H9 (cell line): ENCODE measurements at regions not wholly inside any gene's neighbourhood (a gene's known extent, or its start where the extent isn't known, plus 50 kb on each side); places are given as distances from the start of the nearest gene placed in this dataset.

Source experiments
- DNase-seq: peaks from one replicate; pipeline ENCODE4 v3.0.0-alpha.2; 2017
- H2AFZ ChIP-seq: one replicate; pipeline ENCODE4 v1.6.1; 2013; ENCODE audit warnings: mild to moderate bottlenecking, low read length, control low read depth, moderate library complexity
- H2AK5ac ChIP-seq: 2 replicates; pipeline ENCODE4 v1.6.1; 2013; ENCODE audit warnings: low read length, control low read depth, mixed read lengths; ENCODE audit not compliant: insufficient read length
- H2BK120ac ChIP-seq: one replicate; pipeline ENCODE4 v1.6.1; 2013; ENCODE audit warnings: low read depth, mild to moderate bottlenecking, low read length, control low read depth, inconsistent platforms; ENCODE audit not compliant: poor library complexity, severe bottlenecking
- H2BK12ac ChIP-seq: 2 replicates; pipeline ENCODE4 v1.6.1; 2013; ENCODE audit warnings: low read length, control low read depth, mixed read lengths, low read depth; ENCODE audit not compliant: insufficient read length
- H2BK15ac ChIP-seq: 2 replicates; pipeline ENCODE4 v1.6.1; 2013; ENCODE audit warnings: low read depth, low read length, control low read depth
- H2BK20ac ChIP-seq: one replicate; pipeline ENCODE4 v1.6.1; 2013; ENCODE audit warnings: low read depth, mild to moderate bottlenecking, low read length, control low read depth, inconsistent platforms; ENCODE audit not compliant: poor library complexity, severe bottlenecking
- H2BK5ac ChIP-seq: 2 replicates; pipeline ENCODE4 v1.6.1; 2013; ENCODE audit warnings: low read length, control low read depth, mixed read lengths; ENCODE audit not compliant: insufficient read length
- H3K14ac ChIP-seq: 2 replicates; pipeline ENCODE4 v1.6.1; 2013; ENCODE audit warnings: low read length, control low read depth; ENCODE audit not compliant: insufficient read depth
- H3K18ac ChIP-seq: 2 replicates; pipeline ENCODE4 v1.6.1; 2013; ENCODE audit warnings: low read depth, mild to moderate bottlenecking, mixed read lengths, low read length, control low read depth; ENCODE audit not compliant: insufficient read length
- H3K23ac ChIP-seq: 2 replicates; pipeline ENCODE4 v1.6.1; 2013; ENCODE audit warnings: low read length, control low read depth, mixed read lengths, low read depth; ENCODE audit not compliant: insufficient read length
- H3K23me2 ChIP-seq: 2 replicates; pipeline ENCODE4 v1.6.1; 2013; ENCODE audit warnings: low read depth, mild to moderate bottlenecking, mixed read lengths, low read length, control low read depth; ENCODE audit not compliant: insufficient read length, poor library complexity, severe bottlenecking
- H3K27ac ChIP-seq: 2 replicates; pipeline ENCODE4 v1.5.1; 2013; ENCODE audit warnings: low read length, control low read depth, mixed read lengths, low read depth; ENCODE audit not compliant: insufficient read length
- H3K27me3 ChIP-seq: 2 replicates; pipeline ENCODE4 v1.6.1; 2013; ENCODE audit warnings: low read length, control low read depth, inconsistent platforms; ENCODE audit not compliant: insufficient read depth
- H3K4ac ChIP-seq: 2 replicates; pipeline ENCODE4 v1.6.1; 2013; ENCODE audit warnings: low read depth, mild to moderate bottlenecking, control low read depth, inconsistent platforms, low read length, moderate library complexity
- H3K4me1 ChIP-seq: 2 replicates; pipeline ENCODE4 v1.6.1; 2013; ENCODE audit warnings: low read length, control low read depth, inconsistent platforms; ENCODE audit not compliant: insufficient read depth
- H3K4me2 ChIP-seq: 2 replicates; pipeline ENCODE4 v1.6.1; 2013; ENCODE audit warnings: low read length, control low read depth, mixed read lengths; ENCODE audit not compliant: insufficient read length, insufficient read depth
- H3K56ac ChIP-seq: 2 replicates; pipeline ENCODE4 v1.6.1; 2013; ENCODE audit warnings: low read depth, mild to moderate bottlenecking, mixed read lengths, low read length, control low read depth; ENCODE audit not compliant: insufficient read length
- H3K79me1 ChIP-seq: 2 replicates; pipeline ENCODE4 v1.6.1; 2013; ENCODE audit warnings: low read depth, mild to moderate bottlenecking, moderate library complexity, low read length, control low read depth, inconsistent platforms; ENCODE audit not compliant: insufficient read depth, poor library complexity, severe bottlenecking
- H3K79me2 ChIP-seq: 2 replicates; pipeline ENCODE4 v1.6.1; 2013; ENCODE audit warnings: low read length, control low read depth, inconsistent platforms; ENCODE audit not compliant: insufficient read depth
- H3K9ac ChIP-seq: 2 replicates; pipeline ENCODE4 v1.6.1; 2013; ENCODE audit warnings: low read length, control low read depth, mixed read lengths; ENCODE audit not compliant: insufficient read length; ENCODE audit errors: extremely low read depth
- H3K9me3 ChIP-seq: one replicate; pipeline ENCODE4 v1.6.1; 2013; ENCODE audit warnings: low read depth, low read length, inconsistent platforms; ENCODE audit not compliant: control insufficient read depth
- H3T11ph ChIP-seq: one replicate; pipeline ENCODE4 v1.6.1; 2013; ENCODE audit warnings: mild to moderate bottlenecking, low read length, control low read depth, inconsistent platforms
- H4K20me1 ChIP-seq: one replicate; pipeline ENCODE4 v1.6.1; 2013; ENCODE audit not compliant: control insufficient read depth, insufficient read length, insufficient read depth
- H4K5ac ChIP-seq: 2 replicates; pipeline ENCODE4 v1.6.1; 2013; ENCODE audit warnings: low read depth, mild to moderate bottlenecking, mixed read lengths, low read length, control low read depth; ENCODE audit not compliant: insufficient read length
- H4K8ac ChIP-seq: replicated peaks from 2 replicates; pipeline ENCODE4 v1.6.1; 2013; ENCODE audit warnings: low read length, control low read depth, mixed read lengths, low read depth; ENCODE audit not compliant: insufficient read length
- H4K91ac ChIP-seq: 2 replicates; pipeline ENCODE4 v1.6.1; 2013; ENCODE audit warnings: low read depth, mild to moderate bottlenecking, moderate library complexity, mixed read lengths, low read length, control low read depth; ENCODE audit not compliant: insufficient read length
- H3K27ac Mint-ChIP-seq, 3 experiments: 2 replicates in 2 of 3; 3 replicates in 1 of 3; pipeline ENCODE4 v1.8.0; 2020 to 2021; ENCODE audit warnings: mixed read lengths in 3 of 3, mild to moderate bottlenecking in 1 of 3, moderate library complexity in 1 of 3
- H3K27me3 Mint-ChIP-seq: 2 replicates; pipeline ENCODE4 v1.8.0; 2021; ENCODE audit warnings: low read depth, mild to moderate bottlenecking, moderate library complexity, mixed read lengths
- H3K36me3 Mint-ChIP-seq, 3 experiments: 2 replicates in 2 of 3; 3 replicates in 1 of 3; pipeline ENCODE4 v1.8.0; 2020 to 2021; ENCODE audit warnings: low read depth in 3 of 3, mixed read lengths in 3 of 3; ENCODE audit not compliant: insufficient read depth in 1 of 3
- H3K4me1 Mint-ChIP-seq, 2 experiments: 2 replicates each; pipeline ENCODE4 v1.8.0; 2020; ENCODE audit warnings: mixed read lengths in 2 of 2
- H3K4me3 Mint-ChIP-seq, 2 experiments: 2 replicates in 1 of 2; 3 replicates in 1 of 2; pipeline ENCODE4 v1.8.0; 2020 to 2021; ENCODE audit warnings: mild to moderate bottlenecking in 2 of 2, mixed read lengths in 2 of 2, moderate library complexity in 1 of 2
- H3K9me3 Mint-ChIP-seq, 2 experiments: 2 replicates in 1 of 2; 3 replicates in 1 of 2; pipeline ENCODE4 v1.8.0; 2020; ENCODE audit warnings: mild to moderate bottlenecking in 2 of 2, mixed read lengths in 2 of 2, moderate library complexity in 1 of 2
- WGBS: extraction: QIAGEN DNeasy Blood & Tissue Kit; methylation state at CpG from one replicate; pipeline ENCODE4 v1.1.7; 2013; ENCODE audit warnings: missing lambda C conversion rate, low lambda C conversion rate, mixed read lengths; ENCODE audit not compliant: insufficient read length; ENCODE audit errors: extremely low coverage; 5-methylcytosine and 5-hydroxymethylcytosine counted together
- TF ChIP-seq, protein P1 (sequence below): fragments of 200-600 bp; sonication (generic); conservative IDR thresholded peaks from 3 replicates; pipeline ENCODE4 v1.8.0; 2021; ENCODE audit warnings: antibody characterized with exemption, mild to moderate bottlenecking

DNA sequence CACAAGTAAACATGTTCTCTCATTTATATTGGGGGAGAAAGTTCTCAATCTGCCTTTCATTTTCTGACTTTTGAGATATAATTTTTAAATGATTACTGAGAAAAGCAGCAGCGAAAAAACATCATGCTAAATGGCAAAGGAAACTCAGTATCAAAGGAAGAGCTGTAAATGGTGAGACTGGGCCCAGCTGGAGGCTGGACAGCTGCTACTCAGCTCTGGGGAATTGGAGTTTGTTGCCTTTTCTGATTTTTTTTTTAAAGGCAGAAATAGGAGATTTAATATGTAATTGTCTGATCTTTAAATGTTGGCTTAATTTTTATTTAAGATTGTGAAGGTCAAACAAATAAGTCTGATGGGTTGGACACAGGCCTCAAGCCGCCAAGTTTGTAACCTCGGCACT is 137.1 kb upstream of the TACR1 start:
- H2BK5ac ChIP-seq, result no peak overlapping the region
- H4K20me1 ChIP-seq, result no peaks in the 10 kb centered on the region
- H3K9ac ChIP-seq, result no peak overlapping the region
- H3K4me1 ChIP-seq, result peaks cover 3% of the 10 kb centered on the region; the same call in 1 of the 2 replicates
- no peak overlapping the region for H2AK5ac ChIP-seq
- no peaks in the 10 kb centered on the region for H3K79me2 ChIP-seq
- H2BK20ac ChIP-seq, result no peak overlapping the region
- Mint-ChIP-seq H3K9me3 (no peaks in the 10 kb centered on the region), H3K4me3 (no peak overlapping the region; a peak in 1 of 5 replicates), H3K4me1 (peaks cover 11 to 13% of the 10 kb centered on the region in 2 experiments), H3K27me3 (no peaks in the 10 kb centered on the region), H3K36me3 (no peaks in the 10 kb centered on the region), H3K27ac (no peak overlapping the region)
- no peak overlapping the region for H3K27ac ChIP-seq
- no peaks in the 10 kb centered on the region for H3K23me2 ChIP-seq
- H2BK120ac ChIP-seq, result no peak overlapping the region
- no peaks in the 10 kb centered on the region for H3K9me3 ChIP-seq
- TF ChIP-seq, protein P1, sequence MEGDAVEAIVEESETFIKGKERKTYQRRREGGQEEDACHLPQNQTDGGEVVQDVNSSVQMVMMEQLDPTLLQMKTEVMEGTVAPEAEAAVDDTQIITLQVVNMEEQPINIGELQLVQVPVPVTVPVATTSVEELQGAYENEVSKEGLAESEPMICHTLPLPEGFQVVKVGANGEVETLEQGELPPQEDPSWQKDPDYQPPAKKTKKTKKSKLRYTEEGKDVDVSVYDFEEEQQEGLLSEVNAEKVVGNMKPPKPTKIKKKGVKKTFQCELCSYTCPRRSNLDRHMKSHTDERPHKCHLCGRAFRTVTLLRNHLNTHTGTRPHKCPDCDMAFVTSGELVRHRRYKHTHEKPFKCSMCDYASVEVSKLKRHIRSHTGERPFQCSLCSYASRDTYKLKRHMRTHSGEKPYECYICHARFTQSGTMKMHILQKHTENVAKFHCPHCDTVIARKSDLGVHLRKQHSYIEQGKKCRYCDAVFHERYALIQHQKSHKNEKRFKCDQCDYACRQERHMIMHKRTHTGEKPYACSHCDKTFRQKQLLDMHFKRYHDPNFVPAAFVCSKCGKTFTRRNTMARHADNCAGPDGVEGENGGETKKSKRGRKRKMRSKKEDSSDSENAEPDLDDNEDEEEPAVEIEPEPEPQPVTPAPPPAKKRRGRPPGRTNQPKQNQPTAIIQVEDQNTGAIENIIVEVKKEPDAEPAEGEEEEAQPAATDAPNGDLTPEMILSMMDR, result no peak
- no peak overlapping the region for H3K18ac ChIP-seq
- no CpG with 5 or more reads among the region's 3 CpGs for WGBS
- no peak for DNase-seq
- H3K79me1 ChIP-seq, result no peaks in the 10 kb centered on the region
- no peaks in the 10 kb centered on the region for H3K27me3 ChIP-seq
- H2BK15ac ChIP-seq, result no peak overlapping the region
- H3K56ac ChIP-seq, result no peak overlapping the region
- no peak overlapping the region for H4K5ac ChIP-seq
- H2AFZ ChIP-seq, result no peak overlapping the region
- H3K14ac ChIP-seq, result no peak overlapping the region
- H3T11ph ChIP-seq, result no peak overlapping the region
- H3K4me2 ChIP-seq, result no peak overlapping the region
- no peak overlapping the region for H4K91ac ChIP-seq
- H4K8ac ChIP-seq, result no peak overlapping the region
- H2BK12ac ChIP-seq, result no peak overlapping the region
- H3K23ac ChIP-seq, result no peak overlapping the region
- H3K4ac ChIP-seq, result no peak overlapping the region
